OCI-LY1 (cell line): ENCODE measurements at regions not wholly inside any gene's neighbourhood (a gene's known extent, or its start where the extent isn't known, plus 50 kb on each side); places are given as distances from the start of the nearest gene placed in this dataset.

Experiments used
- H2AFZ ChIP-seq: fragments of 200-600 bp; sonication (generic), shearing (Covaris generic); 2 replicates; pipeline ENCODE4 v1.6.0; 2014; ENCODE audit warnings: antibody characterized with exemption, mild to moderate bottlenecking, low read length
- H3F3A ChIP-seq: fragments of 200-600 bp; sonication (generic), shearing (Covaris generic); 2 replicates; pipeline ENCODE4 v1.6.0; 2014; ENCODE audit warnings: mild to moderate bottlenecking, antibody characterized with exemption, low read length, moderate library complexity; ENCODE audit not compliant: insufficient read depth
- H3K27ac ChIP-seq: fragments of 200-600 bp; sonication (generic); 2 replicates; pipeline ENCODE4 v1.5.1; 2014; ENCODE audit warnings: low read length, mixed run types, mild to moderate bottlenecking, low read depth; ENCODE audit not compliant: poor library complexity, severe bottlenecking
- H3K27me3 ChIP-seq: fragments of 200-600 bp; sonication (generic); 2 replicates; pipeline ENCODE4 v1.6.0; 2014; ENCODE audit warnings: antibody characterized with exemption, mild to moderate bottlenecking, low read length, moderate library complexity; ENCODE audit not compliant: insufficient read depth
- H3K36me3 ChIP-seq: fragments of 200-600 bp; sonication (generic); 2 replicates; pipeline ENCODE4 v1.6.1; 2014; ENCODE audit warnings: mild to moderate bottlenecking, antibody characterized with exemption, low read length, moderate library complexity, mixed read lengths; ENCODE audit not compliant: insufficient read depth
- H3K4me1 ChIP-seq: fragments of 200-600 bp; sonication (generic); 2 replicates; pipeline ENCODE4 v1.5.1; 2014; ENCODE audit warnings: mild to moderate bottlenecking, low read length, moderate library complexity; ENCODE audit not compliant: insufficient read depth, severe bottlenecking
- H3K4me2 ChIP-seq: fragments of 200-600 bp; sonication (generic), shearing (Covaris generic); 2 replicates; pipeline ENCODE4 v1.6.1; 2014; ENCODE audit warnings: low read length
- H3K4me3 ChIP-seq: fragments of 200-600 bp; sonication (generic); 2 replicates; pipeline ENCODE4 v1.5.1; 2014; ENCODE audit warnings: low read length, low read depth, mild to moderate bottlenecking, mixed read lengths; ENCODE audit not compliant: poor library complexity, severe bottlenecking
- H3K79me2 ChIP-seq: fragments of 200-600 bp; shearing (Covaris generic); 2 replicates; pipeline ENCODE4 v1.6.1; 2016; ENCODE audit warnings: mixed run types, low read length, mixed read lengths; ENCODE audit not compliant: insufficient read depth
- H3K9ac ChIP-seq: fragments of 200-600 bp; sonication (generic), shearing (Covaris generic); 2 replicates; pipeline ENCODE4 v1.6.1; 2014; ENCODE audit warnings: mild to moderate bottlenecking, low read length, mixed read lengths
- H3K9me2 ChIP-seq: fragments of 200-600 bp; sonication (generic), shearing (Covaris generic); 2 replicates; pipeline ENCODE4 v1.6.1; 2014; ENCODE audit warnings: low read depth, mild to moderate bottlenecking, low read length, mixed read lengths
- H3K9me3 ChIP-seq: fragments of 200-600 bp; shearing (Covaris generic); 2 replicates; pipeline ENCODE4 v1.6.1; 2014; ENCODE audit warnings: low read length, mixed read lengths
- H4K20me1 ChIP-seq: fragments of 200-600 bp; sonication (generic), shearing (Covaris generic); 2 replicates; pipeline ENCODE4 v1.6.0; 2016; ENCODE audit warnings: mild to moderate bottlenecking, low read length; ENCODE audit not compliant: insufficient read depth
- CTCF ChIP-seq: fragments of 200-600 bp; sonication (generic), shearing (Covaris generic); IDR thresholded peaks from 2 replicates; pipeline ENCODE4 v1.5.1; 2017; ENCODE audit warnings: mild to moderate bottlenecking, antibody characterized with exemption, low read length, moderate library complexity, mixed read lengths
- EZH2 ChIP-seq: fragments of 200-600 bp; sonication (generic), shearing (Covaris generic); IDR thresholded peaks from 2 replicates; pipeline ENCODE4 v1.8.0; 2017; ENCODE audit warnings: borderline replicate concordance, mixed run types, mild to moderate bottlenecking, antibody characterized with exemption, low read length, moderate library complexity, mixed read lengths

- TF ChIP-seq EZH2 (no peak), CTCF (no peak)
- Histone ChIP-seq H2AFZ (0 out of 2 replicates have a peak overlapping the region, but pooled peaks have one; percentile 28), H3K9me3 (no peaks in the 10 kb centered on the region), H4K20me1 (no peaks in the 10 kb centered on the region), H3K27ac (peak overlapping the region; percentile 86), H3K9me2 (no peaks in the 10 kb centered on the region), H3K27me3 (no peaks in the 10 kb centered on the region), H3K9ac (no peak overlapping the region; the same call in 1 of the 2 replicates), H3F3A (no peaks in the 10 kb centered on the region), H3K4me1 (peaks cover 72% of the 10 kb centered on the region), H3K79me2 (no peaks in the 10 kb centered on the region), H3K4me3 (peak overlapping the region; percentile 40), H3K36me3 (no peaks in the 10 kb centered on the region), H3K4me2 (peak overlapping the region; percentile 58)
Observed at GRCh38 chr4:115781528-115782146, 668.2 kb upstream of the NDST4 start.

GRCh38 chr4:115780835-115781234 lies 667.4 kb upstream of the NDST4 start:
- no peak overlapping the region for H2AFZ ChIP-seq
- TF ChIP-seq EZH2 (no peak), CTCF (no peak)
- no peaks in the 10 kb centered on the region for H3F3A ChIP-seq
- H3K9me2 ChIP-seq, result no peaks in the 10 kb centered on the region
- H3K27me3 ChIP-seq, result no peaks in the 10 kb centered on the region
- H3K27ac ChIP-seq, result peak overlapping the region; percentile 86
- H3K79me2 ChIP-seq, result no peaks in the 10 kb centered on the region
- H3K4me2 ChIP-seq, result peak overlapping the region; percentile 58; the same call in 1 of the 2 replicates
- H3K4me1 ChIP-seq, result peaks cover 72% of the 10 kb centered on the region
- H3K4me3 ChIP-seq, result no peak overlapping the region
- H3K9me3 ChIP-seq, result no peaks in the 10 kb centered on the region
- no peak overlapping the region for H3K9ac ChIP-seq
- no peaks in the 10 kb centered on the region for H4K20me1 ChIP-seq
- no peaks in the 10 kb centered on the region for H3K36me3 ChIP-seq

GRCh38 chr4:115780268-115780667 lies 666.8 kb upstream of the NDST4 start:
- no peaks in the 10 kb centered on the region for H3K36me3 ChIP-seq
- no peak overlapping the region for H3K9ac ChIP-seq
- H3K79me2 ChIP-seq, result no peaks in the 10 kb centered on the region
- H3F3A ChIP-seq, result no peaks in the 10 kb centered on the region
- H3K27me3 ChIP-seq, result no peaks in the 10 kb centered on the region
- no peak overlapping the region for H2AFZ ChIP-seq
- no peak overlapping the region for H3K4me3 ChIP-seq
- H3K9me2 ChIP-seq, result no peaks in the 10 kb centered on the region
- H3K27ac ChIP-seq, result peak overlapping the region; percentile 86
- H4K20me1 ChIP-seq, result no peaks in the 10 kb centered on the region
- peaks cover 66% of the 10 kb centered on the region for H3K4me1 ChIP-seq
- TF ChIP-seq EZH2, result no peak
- TF ChIP-seq CTCF, result no peak
- no peaks in the 10 kb centered on the region for H3K9me3 ChIP-seq
- H3K4me2 ChIP-seq, result peak overlapping the region; percentile 58; the same call in 1 of the 2 replicates
